HL-60 (cell line): ENCODE measurements at regions not wholly inside any gene's neighbourhood (a gene's known extent, or its start where the extent isn't known, plus 50 kb on each side); places are given as distances from the start of the nearest gene placed in this dataset.

Source experiments
- DNase-seq, 2 experiments: peaks; one replicate each; pipeline ENCODE4 v3.0.0-alpha.2; 2010 to 2020; ENCODE audit warnings: low read depth in 1 of 2, low spot score in 1 of 2
- H3K27ac ChIP-seq: fragments of 250-450 bp; sonication (Bioruptor Pico); replicated peaks from 2 replicates; pipeline ENCODE4 v1.5.1; 2020; ENCODE audit warnings: mild to moderate bottlenecking, moderate library complexity
- H3K27me3 ChIP-seq: fragments of 250-450 bp; sonication (Bioruptor Pico); 2 replicates; pipeline ENCODE4 v1.5.1; 2021; ENCODE audit warnings: mild to moderate bottlenecking, moderate library complexity; ENCODE audit not compliant: insufficient read depth, poor library complexity, severe bottlenecking
- H3K4me3 ChIP-seq: replicated peaks from 2 replicates; pipeline ENCODE4 v1.5.1; 2011; ENCODE audit warnings: mild to moderate bottlenecking, control low read depth, low read length; ENCODE audit not compliant: insufficient read depth
- GABPA ChIP-seq: IDR thresholded peaks from 2 replicates; pipeline ENCODE4 v1.6.1; 2012; ENCODE audit warnings: low read depth
- POLR2AphosphoS5 ChIP-seq: IDR thresholded peaks from 2 replicates; pipeline ENCODE4 v1.6.1; 2012; ENCODE audit warnings: low read depth
- REST ChIP-seq: IDR thresholded peaks from 2 replicates; pipeline ENCODE4 v1.6.1; 2012; ENCODE audit warnings: low read depth; ENCODE audit not compliant: insufficient replicate concordance
- SPI1 ChIP-seq: IDR thresholded peaks from 2 replicates; pipeline ENCODE4 v1.6.1; 2012; ENCODE audit warnings: low read depth, mild to moderate bottlenecking, borderline replicate concordance
- TF ChIP-seq, protein P1 (sequence below): IDR thresholded peaks from one replicate; pipeline ENCODE4 v1.5.1; 2011; ENCODE audit warnings: low read length, control low read depth, inconsistent platforms; ENCODE audit not compliant: insufficient read depth

GRCh38 chr16:86835982-86836381 is 257.6 kb downstream of the FOXL1 start:
- no peak for DNase-seq
- Histone ChIP-seq H3K4me3 (no peak overlapping the region), H3K27ac (no peak overlapping the region), H3K27me3 (no peaks in the 10 kb centered on the region)
- TF ChIP-seq, protein P1, sequence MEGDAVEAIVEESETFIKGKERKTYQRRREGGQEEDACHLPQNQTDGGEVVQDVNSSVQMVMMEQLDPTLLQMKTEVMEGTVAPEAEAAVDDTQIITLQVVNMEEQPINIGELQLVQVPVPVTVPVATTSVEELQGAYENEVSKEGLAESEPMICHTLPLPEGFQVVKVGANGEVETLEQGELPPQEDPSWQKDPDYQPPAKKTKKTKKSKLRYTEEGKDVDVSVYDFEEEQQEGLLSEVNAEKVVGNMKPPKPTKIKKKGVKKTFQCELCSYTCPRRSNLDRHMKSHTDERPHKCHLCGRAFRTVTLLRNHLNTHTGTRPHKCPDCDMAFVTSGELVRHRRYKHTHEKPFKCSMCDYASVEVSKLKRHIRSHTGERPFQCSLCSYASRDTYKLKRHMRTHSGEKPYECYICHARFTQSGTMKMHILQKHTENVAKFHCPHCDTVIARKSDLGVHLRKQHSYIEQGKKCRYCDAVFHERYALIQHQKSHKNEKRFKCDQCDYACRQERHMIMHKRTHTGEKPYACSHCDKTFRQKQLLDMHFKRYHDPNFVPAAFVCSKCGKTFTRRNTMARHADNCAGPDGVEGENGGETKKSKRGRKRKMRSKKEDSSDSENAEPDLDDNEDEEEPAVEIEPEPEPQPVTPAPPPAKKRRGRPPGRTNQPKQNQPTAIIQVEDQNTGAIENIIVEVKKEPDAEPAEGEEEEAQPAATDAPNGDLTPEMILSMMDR = no peak
- TF ChIP-seq GABPA = no peak
- no peak for TF ChIP-seq SPI1
- no peak for TF ChIP-seq REST
- no peak for TF ChIP-seq POLR2AphosphoS5

- TF ChIP-seq REST (no peak), GABPA (no peak), POLR2AphosphoS5 (no peak), SPI1 (no peak)
- TF ChIP-seq, protein P1 = no peak
- no peak overlapping the region for H3K27ac ChIP-seq
These were observed 258.3 kb downstream of the FOXL1 start for GRCh38 chr16:86836503-86837129.

DNA sequence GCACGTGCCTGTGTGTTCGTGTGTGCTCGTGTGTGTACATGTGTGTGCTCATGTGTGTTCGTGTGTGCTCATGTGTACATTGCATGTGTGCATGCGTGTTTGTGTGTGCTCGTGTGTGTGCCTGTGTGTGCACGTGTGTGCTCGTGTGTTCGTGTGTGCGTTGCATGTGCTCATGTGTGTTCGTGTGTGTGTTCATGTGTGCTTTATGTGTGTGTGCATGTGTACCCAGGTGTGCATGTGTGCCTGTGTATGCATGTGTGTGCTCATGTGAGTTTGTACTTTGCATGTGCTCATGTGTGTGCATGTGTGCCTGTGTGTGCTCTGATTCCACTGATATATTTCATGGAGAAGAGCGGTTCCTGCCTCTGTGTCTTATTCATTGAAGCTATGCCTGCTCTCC is 265.5 kb downstream of the FOXL1 start:
- TF ChIP-seq, protein P1 = no peak
- no peak for TF ChIP-seq GABPA
- TF ChIP-seq REST = no peak
- TF ChIP-seq SPI1 = no peak
- no peak for TF ChIP-seq POLR2AphosphoS5
- Histone ChIP-seq H3K27ac (no peak overlapping the region), H3K27me3 (no peaks in the 10 kb centered on the region), H3K4me3 (no peak overlapping the region)
- DNase-seq = no peak

More at GRCh38 chr16:86836503-86837129, 258.3 kb downstream of the FOXL1 start:
- Histone ChIP-seq H3K27me3 (no peaks in the 10 kb centered on the region), H3K4me3 (no peak overlapping the region)
- DNase-seq = no peak
